AG10803 (cell line): ENCODE measurements at regions not wholly inside any gene's neighbourhood (a gene's known extent, or its start where the extent isn't known, plus 50 kb on each side); places are given as distances from the start of the nearest gene placed in this dataset.

Experiments
- DNase-seq: peaks from one replicate; pipeline ENCODE4 v3.0.0; 2010; ENCODE audit warnings: low read depth
- H3K4me3 ChIP-seq: 2 replicates; pipeline ENCODE4 v1.5.1; 2011; ENCODE audit warnings: mild to moderate bottlenecking, low read length, control low read depth
- CTCF ChIP-seq: conservative IDR thresholded peaks from 2 replicates; pipeline ENCODE4 v1.5.1; 2011; ENCODE audit warnings: mild to moderate bottlenecking, low read length, control low read depth, inconsistent platforms

- H3K4me3 ChIP-seq = peak overlapping the region; percentile 57
- peak; percentile 37 for DNase-seq
These were observed 208.4 kb downstream of the TPST1 start for GRCh38 chr7:66413379-66414114.

DNA sequence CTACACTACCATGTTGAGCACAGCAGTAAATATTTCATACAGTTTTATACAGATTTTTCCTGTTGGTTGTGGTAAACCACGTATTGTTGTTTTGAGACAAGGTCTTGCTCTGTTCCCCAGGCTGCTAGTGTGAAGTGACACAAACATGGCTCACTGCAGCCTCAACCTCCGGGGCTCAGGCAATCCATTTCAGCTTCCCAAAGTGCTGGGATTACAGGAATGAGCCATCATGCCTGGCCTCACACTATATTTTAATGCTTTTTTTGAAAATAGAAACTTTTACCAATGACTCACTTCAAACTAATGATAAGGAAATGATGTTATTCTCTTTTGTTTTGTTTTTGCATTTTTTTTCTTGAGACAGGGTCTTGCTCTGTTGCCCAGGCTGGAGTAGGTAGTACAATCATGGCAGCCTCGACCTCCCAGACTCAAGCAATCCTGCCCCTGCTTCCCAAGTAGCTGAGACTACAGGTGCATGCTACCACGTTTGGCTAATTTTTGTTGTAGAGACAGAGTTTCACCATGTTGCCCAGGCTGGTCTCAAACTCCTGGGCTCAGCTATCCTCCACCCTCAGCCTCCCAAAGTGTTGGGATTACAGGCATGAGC is 210.6 kb downstream of the TPST1 start:
- TF ChIP-seq CTCF = no peak
- H3K4me3 ChIP-seq = no peak overlapping the region
- DNase-seq = peak; percentile 30

More at GRCh38 chr7:66413379-66414114, 208.4 kb downstream of the TPST1 start:
- peak; percentile 35 for TF ChIP-seq CTCF

- TF ChIP-seq CTCF = no peak
- no peak for DNase-seq
- no peak overlapping the region for H3K4me3 ChIP-seq
These were observed 210.1 kb upstream of the KCTD7 start for GRCh38 chr7:66418537-66418936.

DNA sequence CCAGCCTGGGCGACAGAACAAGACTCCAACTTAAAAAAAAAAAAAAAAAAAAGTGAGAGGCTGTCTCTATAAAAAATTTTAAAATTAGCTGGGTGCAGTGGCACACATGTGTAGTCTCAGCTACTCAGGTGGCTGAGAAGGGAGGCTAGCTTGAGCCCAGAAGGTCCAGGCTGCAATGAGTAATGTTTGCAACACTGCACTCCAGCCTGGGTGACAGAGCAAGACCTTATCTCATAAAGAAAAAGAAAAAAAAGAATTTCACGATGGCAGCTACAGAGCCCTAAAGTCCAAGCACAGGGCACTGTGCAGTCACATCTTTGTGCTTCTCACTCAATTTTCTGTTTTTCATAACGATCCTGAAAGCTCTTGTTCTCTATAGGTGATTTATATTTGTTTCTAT is 209.5 kb upstream of the KCTD7 start:
- H3K4me3 ChIP-seq = no peak overlapping the region
- DNase-seq = no peak
- TF ChIP-seq CTCF = no peak

GRCh38 chr7:66421830-66422475 is 206.7 kb upstream of the KCTD7 start:
- no peak for DNase-seq
- H3K4me3 ChIP-seq = no peak overlapping the region
- no peak for TF ChIP-seq CTCF

- no peak for DNase-seq
- H3K4me3 ChIP-seq = no peak overlapping the region
- TF ChIP-seq CTCF = no peak
These were observed 205.0 kb upstream of the KCTD7 start for GRCh38 chr7:66423729-66424128.
